ENCODE measurements at regions not wholly inside any gene's neighbourhood (a gene's known extent, or its start where the extent isn't known, plus 50 kb on each side); places are given as distances from the start of the nearest gene placed in this dataset.

- TF ChIP-seq CTCF (IDR thresholded peaks at IDR 0.05) (no peak), EZH2 (IDR thresholded peaks at IDR 0.05) (no peak), EZH2phosphoT487 (IDR thresholded peaks at IDR 0.05) (no peak)
These were observed 170.6 kb upstream of the NCK2 start for GRCh38 chr2:105573910-105574655.
